PC-3 (cell line): ENCODE measurements at regions not wholly inside any gene's neighbourhood (a gene's known extent, or its start where the extent isn't known, plus 50 kb on each side); places are given as distances from the start of the nearest gene placed in this dataset.

Experiments
- EZH2 ChIP-seq: fragments of 300-600 bp; sonication (generic); IDR thresholded peaks from one replicate; pipeline ENCODE4 v1.6.1; 2017; ENCODE audit warnings: antibody characterized with exemption, mild to moderate bottlenecking, low read length; ENCODE audit not compliant: unreplicated experiment
- TF ChIP-seq, protein P1 (sequence below): fragments of 300-600 bp; sonication (generic); conservative IDR thresholded peaks from 2 replicates; pipeline ENCODE4 v1.5.1; 2017; ENCODE audit warnings: antibody characterized with exemption, low read depth, mild to moderate bottlenecking, low read length

DNA sequence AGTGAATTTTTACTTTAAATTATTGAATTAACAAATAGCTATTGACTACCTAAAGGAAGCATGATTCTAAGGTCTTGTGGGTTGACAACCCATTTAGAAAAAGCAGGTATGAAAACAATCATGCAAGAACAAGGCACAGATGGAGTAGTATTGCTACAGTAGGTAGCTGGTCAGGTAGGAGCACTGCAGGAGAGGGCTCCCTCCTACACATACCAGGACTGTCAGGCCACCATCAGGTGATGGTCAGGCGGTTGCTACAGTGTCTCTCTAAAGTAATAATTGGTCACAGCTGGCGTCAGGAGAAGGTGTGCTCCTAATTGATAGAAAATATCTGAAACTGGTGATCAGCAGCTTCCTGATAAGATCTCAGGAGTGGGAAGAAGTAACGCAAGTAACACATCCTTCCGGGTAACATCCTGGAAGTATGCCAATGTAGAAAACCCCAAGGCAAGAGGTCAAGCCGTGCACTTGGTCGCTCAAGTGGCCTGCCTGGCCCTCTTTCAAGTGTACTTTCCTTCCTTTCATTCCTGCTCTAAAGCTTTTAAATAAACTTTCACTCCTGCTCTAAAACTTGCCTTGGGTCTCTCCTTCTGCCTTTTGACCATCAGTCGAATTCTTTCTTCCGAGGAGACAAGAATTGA is 486.5 kb downstream of the TMEM114 start:
- TF ChIP-seq, protein P1, sequence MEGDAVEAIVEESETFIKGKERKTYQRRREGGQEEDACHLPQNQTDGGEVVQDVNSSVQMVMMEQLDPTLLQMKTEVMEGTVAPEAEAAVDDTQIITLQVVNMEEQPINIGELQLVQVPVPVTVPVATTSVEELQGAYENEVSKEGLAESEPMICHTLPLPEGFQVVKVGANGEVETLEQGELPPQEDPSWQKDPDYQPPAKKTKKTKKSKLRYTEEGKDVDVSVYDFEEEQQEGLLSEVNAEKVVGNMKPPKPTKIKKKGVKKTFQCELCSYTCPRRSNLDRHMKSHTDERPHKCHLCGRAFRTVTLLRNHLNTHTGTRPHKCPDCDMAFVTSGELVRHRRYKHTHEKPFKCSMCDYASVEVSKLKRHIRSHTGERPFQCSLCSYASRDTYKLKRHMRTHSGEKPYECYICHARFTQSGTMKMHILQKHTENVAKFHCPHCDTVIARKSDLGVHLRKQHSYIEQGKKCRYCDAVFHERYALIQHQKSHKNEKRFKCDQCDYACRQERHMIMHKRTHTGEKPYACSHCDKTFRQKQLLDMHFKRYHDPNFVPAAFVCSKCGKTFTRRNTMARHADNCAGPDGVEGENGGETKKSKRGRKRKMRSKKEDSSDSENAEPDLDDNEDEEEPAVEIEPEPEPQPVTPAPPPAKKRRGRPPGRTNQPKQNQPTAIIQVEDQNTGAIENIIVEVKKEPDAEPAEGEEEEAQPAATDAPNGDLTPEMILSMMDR: no peak
- TF ChIP-seq EZH2: no peak
